ENCODE measurements at regions not wholly inside any gene's neighbourhood (a gene's known extent, or its start where the extent isn't known, plus 50 kb on each side); places are given as distances from the start of the nearest gene placed in this dataset.
"Not testable (repeated sequence)": the region's sequence is repeated elsewhere in the genome, so short reads cannot be mapped to it uniquely, and the experiment has no call there.

GRCh38 chr21:32925098-32925497 is 100.6 kb upstream of the OLIG2 start:
- H3K4me3 ChIP-seq, result no peak overlapping the region
- H3K36me3 ChIP-seq (replicated peaks in 1 of 2; ENCODE audit: insufficient read depth in 1 of 2, low read depth in 2 of 2), result no peaks in the 10 kb centered on the region
- no peak for TF ChIP-seq CTCF (IDR thresholded peaks at IDR 0.05)
- TF ChIP-seq POLR2A (IDR thresholded peaks at IDR 0.05), result no peak
- H3K27ac ChIP-seq, result no peak overlapping the region
- no peaks in the 10 kb centered on the region for H3K9me3 ChIP-seq
- intact Hi-C loops (cut with DNase I), result no loop called here
- ATAC-seq (no peak), DNase-seq (no peak)
- H3K4me1 ChIP-seq, result no peaks in the 10 kb centered on the region
- no peaks in the 10 kb centered on the region for H3K27me3 ChIP-seq

GRCh38 chr21:32929633-32930038 is 96.1 kb upstream of the OLIG2 start:
- DNase-seq (no peak), ATAC-seq (no peak)
- H3K9me3 ChIP-seq, result no peaks in the 10 kb centered on the region
- intact Hi-C loops (cut with DNase I), result loop anchor here (10.0 kb wide), 1 partner anchor 255 kb away; no protein-coding TSS in a partner anchor
- no peak overlapping the region for H3K27ac ChIP-seq
- H3K4me1 ChIP-seq, result no peaks in the 10 kb centered on the region
- TF ChIP-seq POLR2A (IDR thresholded peaks at IDR 0.05), result no peak
- no peaks in the 10 kb centered on the region for H3K36me3 ChIP-seq (replicated peaks in 1 of 2; ENCODE audit: insufficient read depth in 1 of 2, low read depth in 2 of 2)
- no peaks in the 10 kb centered on the region for H3K27me3 ChIP-seq
- 90% methylated on average over 2 of the region's 2 CpGs for WGBS, 2 donors
- H3K4me3 ChIP-seq, result no peak overlapping the region

GRCh38 chr21:32930673-32931072 is 95.1 kb upstream of the OLIG2 start:
- DNase-seq, result no peak
- Histone ChIP-seq H3K27me3 (no peaks in the 10 kb centered on the region), H3K9me3 (no peaks in the 10 kb centered on the region), H3K4me1 (no peaks in the 10 kb centered on the region), H3K4me3 (no peak overlapping the region), H3K27ac (no peak overlapping the region), H3K36me3 (replicated peaks in 1 of 2; ENCODE audit: insufficient read depth in 1 of 2, low read depth in 2 of 2) (no peaks in the 10 kb centered on the region)
- TF ChIP-seq POLR2A (IDR thresholded peaks at IDR 0.05) (no peak), CTCF (IDR thresholded peaks at IDR 0.05) (no peak)
- ATAC-seq, result no peak
- 75 to 78% methylated on average over 8 of the region's 8 CpGs for WGBS, 2 donors
- intact Hi-C loops (cut with DNase I), result loop anchor here (10.0 kb wide), 1 partner anchor 254 kb away; no protein-coding TSS in a partner anchor

GRCh38 chr21:32934068-32934467 is 91.7 kb upstream of the OLIG2 start:
- not testable (repeated sequence) for H3K36me3 ChIP-seq (replicated peaks in 1 of 2; ENCODE audit: insufficient read depth in 1 of 2, low read depth in 2 of 2)
- intact Hi-C loops (cut with DNase I), result loop anchor here (10.0 kb wide), 1 partner anchor 251 kb away; no protein-coding TSS in a partner anchor
- WGBS, 2 donors, result 88 to 91% methylated on average over 14 of the region's 14 CpGs

GRCh38 chr21:32934829-32935228 is 90.9 kb upstream of the OLIG2 start:
- ATAC-seq, result no peak
- no peak overlapping the region for H3K27ac ChIP-seq
- no peak overlapping the region for H3K4me3 ChIP-seq
- no peak for DNase-seq
- no peaks in the 10 kb centered on the region for H3K4me1 ChIP-seq
- no peaks in the 10 kb centered on the region for H3K27me3 ChIP-seq
- H3K36me3 ChIP-seq (replicated peaks in 1 of 2; ENCODE audit: insufficient read depth in 1 of 2, low read depth in 2 of 2), result no peaks in the 10 kb centered on the region
- 55 to 56% methylated on average over 3 of the region's 3 CpGs for WGBS, 2 donors
- TF ChIP-seq POLR2A (IDR thresholded peaks at IDR 0.05) (no peak), CTCF (IDR thresholded peaks at IDR 0.05) (no peak)
- intact Hi-C loops (cut with DNase I), result loop anchor here (10.0 kb wide), 1 partner anchor 250 kb away; no protein-coding TSS in a partner anchor
- no peaks in the 10 kb centered on the region for H3K9me3 ChIP-seq

More at GRCh38 chr21:32934068-32934467, 91.7 kb upstream of the OLIG2 start:
- H3K9me3 ChIP-seq, ATAC-seq, H3K27ac ChIP-seq, H3K4me3 ChIP-seq, DNase-seq, H3K27me3 ChIP-seq, H3K4me1 ChIP-seq: not testable (repeated sequence)

Data from body of pancreas (tissue), 4 donors.